Osteocyte (in vitro differentiated cells): ENCODE measurements at regions not wholly inside any gene's neighbourhood (a gene's known extent, or its start where the extent isn't known, plus 50 kb on each side); places are given as distances from the start of the nearest gene placed in this dataset.

Experiments
- DNase-seq: peaks from one replicate; pipeline ENCODE4 v3.0.0; 2021; ENCODE audit warnings: mixed read lengths; ENCODE audit not compliant: unreplicated experiment; ENCODE audit errors: extremely low spot score
- H3K27ac Mint-ChIP-seq: one replicate; pipeline ENCODE4 v1.8.0; 2021; ENCODE audit warnings: mild to moderate bottlenecking, mixed read lengths; ENCODE audit not compliant: unreplicated experiment
- H3K27me3 Mint-ChIP-seq: one replicate; pipeline ENCODE4 v1.8.0; 2021; ENCODE audit warnings: mixed read lengths; ENCODE audit not compliant: unreplicated experiment
- H3K36me3 Mint-ChIP-seq: one replicate; pipeline ENCODE4 v1.8.0; 2021; ENCODE audit warnings: mixed read lengths; ENCODE audit not compliant: unreplicated experiment
- H3K4me1 Mint-ChIP-seq: one replicate; pipeline ENCODE4 v1.8.0; 2021; ENCODE audit warnings: mixed read lengths; ENCODE audit not compliant: unreplicated experiment
- H3K4me3 Mint-ChIP-seq: one replicate; pipeline ENCODE4 v1.8.0; 2021; ENCODE audit warnings: mild to moderate bottlenecking, moderate library complexity, mixed read lengths; ENCODE audit not compliant: unreplicated experiment
- H3K9me3 Mint-ChIP-seq: one replicate; pipeline ENCODE4 v1.8.0; 2021; ENCODE audit warnings: mixed read lengths; ENCODE audit not compliant: unreplicated experiment
- CTCF ChIP-seq: fragments of 200-600 bp; sonication (generic); IDR thresholded peaks from 2 replicates; pipeline ENCODE4 v1.5.0; 2021; ENCODE audit warnings: antibody characterized with exemption, mild to moderate bottlenecking, moderate library complexity

- Mint-ChIP-seq H3K36me3 (no peaks in the 10 kb centered on the region), H3K27ac (no peak overlapping the region), H3K27me3 (no peaks in the 10 kb centered on the region), H3K4me1 (peaks cover 42% of the 10 kb centered on the region), H3K4me3 (no peak overlapping the region), H3K9me3 (peaks cover 7% of the 10 kb centered on the region)
- no peak for DNase-seq
- TF ChIP-seq CTCF: no peak
Measured at GRCh38 chr2:43098539-43098938, 127.9 kb downstream of the ZFP36L2 start.

- peaks cover 36% of the 10 kb centered on the region for H3K4me1 Mint-ChIP-seq
- no peak overlapping the region for H3K27ac Mint-ChIP-seq
- H3K36me3 Mint-ChIP-seq: no peaks in the 10 kb centered on the region
- TF ChIP-seq CTCF: no peak
- H3K27me3 Mint-ChIP-seq: no peaks in the 10 kb centered on the region
- peaks cover 7% of the 10 kb centered on the region for H3K9me3 Mint-ChIP-seq
- no peak for DNase-seq
- H3K4me3 Mint-ChIP-seq: no peak overlapping the region
Measured at GRCh38 chr2:43097644-43098408, 128.6 kb downstream of the ZFP36L2 start.

- H3K27me3 Mint-ChIP-seq: no peaks in the 10 kb centered on the region
- H3K4me3 Mint-ChIP-seq: no peak overlapping the region
- H3K36me3 Mint-ChIP-seq: peaks cover 2% of the 10 kb centered on the region
- peaks cover 18% of the 10 kb centered on the region for H3K4me1 Mint-ChIP-seq
- no peak for DNase-seq
- peaks cover 7% of the 10 kb centered on the region for H3K9me3 Mint-ChIP-seq
- no peak for TF ChIP-seq CTCF
- H3K27ac Mint-ChIP-seq: no peak overlapping the region
Measured at GRCh38 chr2:43095533-43096295, 130.7 kb downstream of the ZFP36L2 start.

GRCh38 chr2:43092520-43093179 lies 133.8 kb downstream of the ZFP36L2 start:
- no peak for DNase-seq
- peaks cover 19% of the 10 kb centered on the region for H3K4me1 Mint-ChIP-seq
- no peak overlapping the region for H3K27ac Mint-ChIP-seq
- H3K9me3 Mint-ChIP-seq: peaks cover 7% of the 10 kb centered on the region
- H3K36me3 Mint-ChIP-seq: peaks cover 2% of the 10 kb centered on the region
- TF ChIP-seq CTCF: no peak
- no peaks in the 10 kb centered on the region for H3K27me3 Mint-ChIP-seq
- no peak overlapping the region for H3K4me3 Mint-ChIP-seq

- Mint-ChIP-seq H3K9me3 (no peaks in the 10 kb centered on the region), H3K27ac (no peak overlapping the region), H3K36me3 (peaks cover 2% of the 10 kb centered on the region), H3K27me3 (no peaks in the 10 kb centered on the region), H3K4me1 (peaks cover 39% of the 10 kb centered on the region), H3K4me3 (no peak overlapping the region)
- no peak for TF ChIP-seq CTCF
- no peak for DNase-seq
Measured at GRCh38 chr2:43090317-43090716, 136.1 kb downstream of the ZFP36L2 start.
